ENCODE measurements at regions not wholly inside any gene's neighbourhood (a gene's known extent, or its start where the extent isn't known, plus 50 kb on each side); places are given as distances from the start of the nearest gene placed in this dataset.
A peak's percentile ranks its signal among the peaks of the same experiment; 100 is the strongest.

- DNase-seq = no peak
- H3K27ac ChIP-seq = no peak overlapping the region
- no peaks in the 10 kb centered on the region for H3K9me3 ChIP-seq
- no peak overlapping the region for H3K4me3 ChIP-seq
- intact Hi-C loops (cut with DNase I; ENCODE audit: low total_unique reads) = no loop called here
- TF ChIP-seq CTCF (IDR thresholded peaks at IDR 0.05) (no peak), POLR2A (IDR thresholded peaks at IDR 0.05) (no peak), POLR2AphosphoS5 (IDR thresholded peaks at IDR 0.05) (no peak), EP300 (IDR thresholded peaks at IDR 0.05) (no peak)
- H3K36me3 ChIP-seq = no peaks in the 10 kb centered on the region
- H3K27me3 ChIP-seq = no peaks in the 10 kb centered on the region
- no peaks in the 10 kb centered on the region for H3K4me1 ChIP-seq
Measured at GRCh38 chr3:74149466-74149865, 465.0 kb downstream of the CNTN3 start.

- intact Hi-C loops (cut with DNase I; ENCODE audit: low total_unique reads) = no loop called here
- Histone ChIP-seq H3K27ac (no peak overlapping the region), H3K4me3 (no peak overlapping the region), H3K4me1 (no peaks in the 10 kb centered on the region), H3K36me3 (no peaks in the 10 kb centered on the region), H3K27me3 (no peaks in the 10 kb centered on the region), H3K9me3 (no peaks in the 10 kb centered on the region)
- 80 to 96% (median 87%) methylated on average over 1 of the region's 1 CpG for WGBS, 5 donors
- TF ChIP-seq EP300 (IDR thresholded peaks at IDR 0.05) (no peak), POLR2AphosphoS5 (IDR thresholded peaks at IDR 0.05) (no peak), CTCF (IDR thresholded peaks at IDR 0.05) (no peak), POLR2A (IDR thresholded peaks at IDR 0.05) (no peak)
- DNase-seq = no peak
Measured at GRCh38 chr3:74145277-74145676, 469.2 kb downstream of the CNTN3 start.

- Histone ChIP-seq H3K27ac (no peak overlapping the region), H3K36me3 (no peaks in the 10 kb centered on the region), H3K4me3 (no peak overlapping the region), H3K27me3 (no peaks in the 10 kb centered on the region), H3K4me1 (no peaks in the 10 kb centered on the region), H3K9me3 (no peaks in the 10 kb centered on the region)
- 50 to 58% (median 55%) methylated on average over 3 of the region's 3 CpGs for WGBS, 5 donors
- TF ChIP-seq EP300 (IDR thresholded peaks at IDR 0.05) (no peak), POLR2A (IDR thresholded peaks at IDR 0.05) (no peak), CTCF (IDR thresholded peaks at IDR 0.05) (no peak), POLR2AphosphoS5 (IDR thresholded peaks at IDR 0.05) (no peak)
- DNase-seq = peak in 1 of 2 donors; percentile 11
- intact Hi-C loops (cut with DNase I; ENCODE audit: low total_unique reads) = no loop called here
Measured at GRCh38 chr3:74139648-74140047, 474.8 kb downstream of the CNTN3 start.

GRCh38 chr3:74137790-74138189 lies 476.7 kb downstream of the CNTN3 start:
- Histone ChIP-seq H3K4me3 (no peak overlapping the region), H3K36me3 (no peaks in the 10 kb centered on the region), H3K4me1 (no peaks in the 10 kb centered on the region), H3K27me3 (no peaks in the 10 kb centered on the region), H3K9me3 (peaks cover 0 to 3% (median 0%) of the 10 kb centered on the region in 4 donors), H3K27ac (no peak overlapping the region)
- intact Hi-C loops (cut with DNase I; ENCODE audit: low total_unique reads) = no loop called here
- TF ChIP-seq EP300 (IDR thresholded peaks at IDR 0.05) (no peak), POLR2AphosphoS5 (IDR thresholded peaks at IDR 0.05) (no peak), CTCF (IDR thresholded peaks at IDR 0.05) (no peak)
- no peak for DNase-seq

- no peak overlapping the region for H3K27ac ChIP-seq
- intact Hi-C loops (cut with DNase I; ENCODE audit: low total_unique reads) = no loop called here
- WGBS, 5 donors = 92 to 97% (median 94%) methylated on average over 8 of the region's 8 CpGs
- no peak overlapping the region for H3K4me3 ChIP-seq
- H3K9me3 ChIP-seq = peaks cover 0 to 3% (median 0%) of the 10 kb centered on the region in 4 donors
- no peaks in the 10 kb centered on the region for H3K27me3 ChIP-seq
- H3K36me3 ChIP-seq = no peaks in the 10 kb centered on the region
- H3K4me1 ChIP-seq = no peaks in the 10 kb centered on the region
- TF ChIP-seq EP300 (IDR thresholded peaks at IDR 0.05) = no peak
- no peak for TF ChIP-seq POLR2A (IDR thresholded peaks at IDR 0.05)
- no peak for TF ChIP-seq POLR2AphosphoS5 (IDR thresholded peaks at IDR 0.05)
- TF ChIP-seq CTCF (IDR thresholded peaks at IDR 0.05) = no peak
- DNase-seq = no peak
Measured at GRCh38 chr3:74135808-74136207, 478.7 kb downstream of the CNTN3 start.

Measured in stomach (tissue), 8 donors.